ENCODE measurements at regions not wholly inside any gene's neighbourhood (a gene's known extent, or its start where the extent isn't known, plus 50 kb on each side); places are given as distances from the start of the nearest gene placed in this dataset.

GRCh38 chr3:137572931-137573330 is 191.2 kb upstream of the SOX14 start:
- H3K4me3 ChIP-seq (ENCODE audit: low read depth in 1 of 3, low read length in 3 of 3), result no peak overlapping the region
- H3K27ac ChIP-seq (ENCODE audit: low read depth in 1 of 2, low read length in 2 of 2), result no peak overlapping the region
- DNase-seq (ENCODE audit: low spot score), result no peak
- H3K4me1 ChIP-seq (ENCODE audit: control insufficient read depth in 4 of 4, insufficient read depth in 4 of 4, low read length in 3 of 4), result no peaks in the 10 kb centered on the region
- H3K36me3 ChIP-seq (ENCODE audit: control insufficient read depth in 4 of 4, insufficient read depth in 3 of 4, low read depth in 1 of 4, low read length in 3 of 4), result no peaks in the 10 kb centered on the region
- 52% methylated on average over 3 of the region's 3 CpGs for WGBS
- H3K27me3 ChIP-seq (ENCODE audit: control insufficient read depth in 4 of 4, insufficient read depth in 4 of 4, low read length in 3 of 4), result peaks cover 0 to 3% (median 1%) of the 10 kb centered on the region in 4 donors
- no peak overlapping the region for H3K9ac ChIP-seq (ENCODE audit: low read depth in 1 of 2, low read length in 2 of 2)
- TF ChIP-seq RAD21 (IDR thresholded peaks at IDR 0.05), result no peak
- TF ChIP-seq ATF3 (IDR thresholded peaks at IDR 0.05), result no peak
- no peak for TF ChIP-seq CTCF (IDR thresholded peaks at IDR 0.05; ENCODE audit: low read depth, low read length, missing input control)
- TF ChIP-seq RXRA (IDR thresholded peaks at IDR 0.05), result no peak
- TF ChIP-seq FOXA1 (IDR thresholded peaks at IDR 0.05), result no peak
- no peak for TF ChIP-seq HNF4G (IDR thresholded peaks at IDR 0.05)
- TF ChIP-seq NR2F2 (IDR thresholded peaks at IDR 0.05), result no peak
- no peak for TF ChIP-seq FOXA2 (IDR thresholded peaks at IDR 0.05)
- TF ChIP-seq MAX (IDR thresholded peaks at IDR 0.05), result no peak
- no peak for TF ChIP-seq REST (IDR thresholded peaks at IDR 0.05)
- no peak for TF ChIP-seq GABPA (IDR thresholded peaks at IDR 0.05 in 1 of 2, conservative IDR thresholded peaks at IDR 0.05 in 1 of 2)
- TF ChIP-seq TAF1 (conservative IDR thresholded peaks at IDR 0.05), result no peak
- no peak for TF ChIP-seq ZBTB33 (IDR thresholded peaks at IDR 0.05)
- no peak for TF ChIP-seq YY1 (IDR thresholded peaks at IDR 0.05)
- no peak for TF ChIP-seq SP1 (IDR thresholded peaks at IDR 0.05)
- TF ChIP-seq HNF4A (conservative IDR thresholded peaks at IDR 0.05), result no peak
- no peak for TF ChIP-seq EGR1 (IDR thresholded peaks at IDR 0.05; ENCODE audit: low read depth in 2 of 2)
- H3K9me3 ChIP-seq (ENCODE audit: control insufficient read depth in 4 of 4, low read length in 3 of 4), result no peaks in the 10 kb centered on the region

GRCh38 chr3:137582484-137582883 is 181.6 kb upstream of the SOX14 start:
- no peaks in the 10 kb centered on the region for H3K36me3 ChIP-seq (ENCODE audit: control insufficient read depth in 4 of 4, insufficient read depth in 3 of 4, low read depth in 1 of 4, low read length in 3 of 4)
- no peak for DNase-seq (ENCODE audit: low spot score)
- H3K27ac ChIP-seq (ENCODE audit: low read depth in 1 of 2, low read length in 2 of 2), result no peak overlapping the region
- 26% methylated on average over 1 of the region's 1 CpG for WGBS
- no peak overlapping the region for H3K4me3 ChIP-seq (ENCODE audit: low read depth in 1 of 3, low read length in 3 of 3)
- no peaks in the 10 kb centered on the region for H3K4me1 ChIP-seq (ENCODE audit: control insufficient read depth in 4 of 4, insufficient read depth in 4 of 4, low read length in 3 of 4)
- H3K9me3 ChIP-seq (ENCODE audit: control insufficient read depth in 4 of 4, low read length in 3 of 4), result no peaks in the 10 kb centered on the region
- no peak for TF ChIP-seq TAF1 (conservative IDR thresholded peaks at IDR 0.05)
- no peak for TF ChIP-seq GABPA (IDR thresholded peaks at IDR 0.05 in 1 of 2, conservative IDR thresholded peaks at IDR 0.05 in 1 of 2)
- TF ChIP-seq FOXA2 (IDR thresholded peaks at IDR 0.05), result no peak
- TF ChIP-seq REST (IDR thresholded peaks at IDR 0.05), result no peak
- no peak for TF ChIP-seq EGR1 (IDR thresholded peaks at IDR 0.05; ENCODE audit: low read depth in 2 of 2)
- no peak for TF ChIP-seq NR2F2 (IDR thresholded peaks at IDR 0.05)
- no peak for TF ChIP-seq RAD21 (IDR thresholded peaks at IDR 0.05)
- no peak for TF ChIP-seq HNF4A (conservative IDR thresholded peaks at IDR 0.05)
- no peak for TF ChIP-seq ATF3 (IDR thresholded peaks at IDR 0.05)
- no peak for TF ChIP-seq YY1 (IDR thresholded peaks at IDR 0.05)
- no peak for TF ChIP-seq FOXA1 (IDR thresholded peaks at IDR 0.05)
- TF ChIP-seq MAX (IDR thresholded peaks at IDR 0.05), result no peak
- H3K27me3 ChIP-seq (ENCODE audit: control insufficient read depth in 4 of 4, insufficient read depth in 4 of 4, low read length in 3 of 4), result peaks cover 0 to 3% (median 0%) of the 10 kb centered on the region in 4 donors
- no peak overlapping the region for H3K9ac ChIP-seq (ENCODE audit: low read depth in 1 of 2, low read length in 2 of 2)

Measured in liver (tissue), 8 donors.